CD4-positive, alpha-beta T cell treated with Interleukin-6 for 4 hours (primary cell): ENCODE measurements at regions not wholly inside any gene's neighbourhood (a gene's known extent, or its start where the extent isn't known, plus 50 kb on each side); places are given as distances from the start of the nearest gene placed in this dataset.

Source experiments
- DNase-seq: peaks from one replicate; pipeline ENCODE4 v3.0.0-alpha.2; 2020; ENCODE audit warnings: mixed read lengths

DNA sequence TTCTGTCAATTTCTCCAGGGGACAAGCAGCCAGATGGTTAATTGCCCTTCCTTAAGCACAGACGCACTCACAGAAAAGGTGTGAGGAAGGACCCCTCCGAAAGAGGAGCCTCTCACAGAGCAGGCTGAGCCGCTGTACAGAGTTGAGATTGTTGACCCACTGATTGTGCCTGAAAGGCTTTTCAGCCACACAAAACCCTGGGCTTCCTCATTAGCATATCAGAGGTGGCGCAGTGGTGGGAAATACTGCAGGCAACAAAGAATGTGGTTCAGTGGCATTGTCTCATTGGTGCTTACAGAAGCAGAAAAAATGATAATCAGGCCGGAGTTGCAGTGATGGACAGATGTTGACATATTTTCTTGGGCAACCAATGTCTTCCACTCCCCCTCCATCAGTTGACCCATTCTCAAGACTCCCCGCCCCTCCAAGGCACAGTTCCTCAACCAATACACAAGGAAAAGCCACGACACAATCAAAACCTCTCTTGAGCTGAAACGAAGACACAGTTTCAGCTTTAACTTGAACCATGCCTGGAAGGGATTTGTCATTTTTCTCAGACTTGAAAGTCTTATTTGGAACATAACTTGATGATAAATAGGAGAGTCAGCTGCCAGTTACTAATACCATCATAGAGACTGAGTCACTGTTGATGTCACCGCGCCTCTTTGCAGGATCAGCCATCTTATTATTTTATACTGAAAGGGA lies 53.1 kb downstream of the ATXN3L start:
- DNase-seq = no peak

DNA sequence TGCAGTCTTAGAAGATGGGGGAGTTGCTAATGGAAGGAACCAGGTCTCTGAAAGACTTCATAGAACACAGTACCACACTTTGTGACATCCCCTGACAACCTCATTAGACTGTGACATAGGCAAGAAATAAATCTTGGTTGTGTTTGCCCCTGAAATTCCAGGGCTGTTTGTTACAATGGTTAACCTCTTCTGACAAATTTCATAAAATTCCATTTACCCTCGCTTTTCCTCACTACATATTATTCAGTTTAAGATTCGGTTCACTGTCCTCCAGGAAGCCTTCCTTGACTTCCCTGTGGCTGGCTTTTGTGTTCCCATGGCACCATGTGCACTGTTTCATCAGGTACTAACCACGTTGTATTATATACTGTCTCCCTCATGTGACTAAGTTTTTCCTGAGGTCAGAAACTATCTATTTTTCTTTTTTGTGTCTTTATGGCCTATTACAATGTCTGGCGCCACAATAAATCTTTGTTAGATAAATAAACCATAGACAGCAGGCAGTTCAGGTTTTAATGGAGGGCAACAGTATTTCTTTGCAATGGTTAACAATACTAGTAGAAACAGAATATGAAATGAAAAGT lies 54.2 kb downstream of the ATXN3L start:
- DNase-seq = no peak

DNA sequence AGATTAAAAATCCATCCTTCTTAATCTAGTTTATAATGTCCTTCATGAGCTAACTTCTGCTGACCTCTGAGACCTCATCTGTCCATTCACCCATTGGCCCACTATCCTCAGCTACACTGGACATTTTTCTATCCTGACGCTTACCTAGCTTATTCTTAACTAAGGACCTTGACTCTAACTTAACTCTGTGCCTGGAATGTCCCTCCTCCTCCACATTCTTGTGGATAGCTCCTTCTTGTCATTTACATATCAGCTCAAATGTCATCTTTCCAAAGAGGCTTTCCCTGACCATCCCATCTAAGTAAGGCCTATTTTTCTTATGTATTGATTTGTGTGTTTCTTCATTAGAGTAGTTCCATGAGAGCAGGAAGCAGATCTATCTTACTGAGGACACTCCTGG lies 54.7 kb downstream of the ATXN3L start:
- DNase-seq = no peak

DNA sequence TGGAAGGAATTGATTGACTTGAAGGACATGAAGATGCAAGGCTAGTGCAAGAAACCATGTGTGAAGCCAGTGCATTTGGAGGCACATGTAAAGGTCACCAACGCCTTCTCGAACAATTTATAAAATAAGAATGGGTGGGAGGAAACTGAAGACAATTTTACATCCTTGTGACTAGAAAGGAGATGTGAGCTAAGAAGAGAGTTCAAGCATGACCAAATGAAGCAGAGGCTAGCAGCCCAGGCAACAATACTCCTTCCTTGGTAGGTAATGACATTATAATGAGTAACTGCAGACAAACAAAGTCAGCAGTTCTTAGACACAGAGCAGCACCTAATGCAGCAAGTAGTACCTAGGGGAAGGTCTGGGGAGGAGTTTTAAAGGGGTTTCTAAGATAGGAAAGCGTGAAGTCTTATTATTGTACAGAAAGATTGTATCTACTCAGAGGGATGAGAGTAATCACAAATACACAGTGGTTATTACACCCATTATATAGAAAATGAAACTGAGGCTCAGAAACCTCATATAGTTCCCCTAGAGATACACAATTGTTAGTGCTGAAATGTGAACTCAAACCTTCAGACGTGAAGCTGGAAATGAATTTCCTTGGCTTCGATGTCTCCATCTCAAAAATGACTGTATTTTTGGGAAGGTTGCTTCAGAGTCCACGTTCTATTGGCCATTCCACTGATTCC lies 56.1 kb downstream of the ATXN3L start:
- DNase-seq = no peak

DNA sequence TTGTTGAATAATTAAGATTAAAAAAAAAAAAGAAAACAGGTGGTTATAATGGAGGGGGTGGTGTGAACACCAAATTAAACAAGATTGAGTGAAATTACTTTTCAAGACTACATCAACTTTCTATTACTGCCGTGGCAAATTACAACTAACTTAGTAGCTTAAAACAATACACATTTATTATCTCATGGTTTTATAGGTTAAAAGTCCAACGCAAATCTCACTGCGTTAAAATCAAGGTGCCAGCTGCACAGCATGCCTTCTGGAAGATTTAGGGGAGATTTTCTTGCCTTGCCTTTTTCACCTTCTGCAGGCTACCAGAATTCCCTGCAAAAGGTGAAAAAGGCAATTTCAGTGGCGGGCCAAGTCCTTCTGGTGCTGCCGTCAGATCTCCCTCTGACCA lies 58.5 kb downstream of the ATXN3L start:
- no peak for DNase-seq

DNA sequence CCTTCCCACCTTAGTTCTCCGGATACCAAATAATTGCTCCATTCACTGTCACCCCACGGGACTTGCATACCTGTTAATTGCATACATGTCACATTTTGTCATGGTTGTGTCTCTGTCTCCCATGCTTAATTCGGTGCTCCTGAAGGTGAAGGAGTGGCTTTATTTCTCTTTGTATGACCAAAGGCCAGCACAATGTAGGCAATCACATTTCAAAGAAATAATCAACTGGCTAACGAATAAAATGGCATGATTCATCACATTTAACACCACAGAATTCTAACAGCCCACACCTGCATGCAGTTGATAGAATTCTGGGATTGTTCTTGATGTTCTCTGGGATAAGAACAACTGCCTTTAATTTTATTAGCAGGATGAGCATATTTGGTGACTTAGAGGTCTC lies 59.3 kb downstream of the ATXN3L start:
- DNase-seq = no peak

DNA sequence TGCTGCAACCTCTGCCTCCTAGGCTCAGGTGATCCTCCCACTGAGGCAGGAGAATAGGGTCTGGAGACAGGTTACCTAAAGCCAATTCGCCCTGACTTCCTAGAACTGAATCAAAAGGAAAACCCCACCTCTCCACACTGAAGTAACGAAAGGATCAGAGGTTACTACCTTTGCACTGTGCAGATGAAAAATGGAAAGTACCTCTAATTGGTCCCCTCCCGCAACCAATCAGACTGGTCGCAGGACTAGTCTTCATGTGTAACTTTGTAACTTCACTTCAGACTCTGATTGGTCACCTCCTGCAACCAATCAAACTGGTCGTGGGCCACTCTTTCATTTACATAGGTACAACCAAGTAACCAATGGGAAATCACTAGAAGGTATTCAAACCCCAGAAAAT lies 61.1 kb downstream of the ATXN3L start:
- no peak for DNase-seq

DNA sequence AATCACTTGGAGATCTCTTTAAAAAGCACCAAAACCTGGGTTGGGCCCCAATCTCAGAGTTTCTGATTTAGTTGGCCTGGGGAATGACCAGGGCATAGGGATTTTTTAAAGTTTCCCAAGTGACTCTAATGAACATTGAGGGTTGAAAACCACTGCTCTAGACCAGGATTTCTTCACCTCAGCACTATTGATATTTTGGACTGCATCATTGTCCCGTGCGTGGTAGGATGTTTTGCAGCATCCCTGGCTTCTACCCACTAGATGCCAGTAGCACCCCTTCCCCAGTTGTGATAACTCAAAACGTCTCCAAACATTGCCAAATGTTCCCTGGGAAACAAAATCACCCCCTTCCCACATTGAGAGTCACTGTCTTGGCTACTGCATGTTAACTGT lies 61.8 kb downstream of the ATXN3L start:
- DNase-seq = no peak

DNA sequence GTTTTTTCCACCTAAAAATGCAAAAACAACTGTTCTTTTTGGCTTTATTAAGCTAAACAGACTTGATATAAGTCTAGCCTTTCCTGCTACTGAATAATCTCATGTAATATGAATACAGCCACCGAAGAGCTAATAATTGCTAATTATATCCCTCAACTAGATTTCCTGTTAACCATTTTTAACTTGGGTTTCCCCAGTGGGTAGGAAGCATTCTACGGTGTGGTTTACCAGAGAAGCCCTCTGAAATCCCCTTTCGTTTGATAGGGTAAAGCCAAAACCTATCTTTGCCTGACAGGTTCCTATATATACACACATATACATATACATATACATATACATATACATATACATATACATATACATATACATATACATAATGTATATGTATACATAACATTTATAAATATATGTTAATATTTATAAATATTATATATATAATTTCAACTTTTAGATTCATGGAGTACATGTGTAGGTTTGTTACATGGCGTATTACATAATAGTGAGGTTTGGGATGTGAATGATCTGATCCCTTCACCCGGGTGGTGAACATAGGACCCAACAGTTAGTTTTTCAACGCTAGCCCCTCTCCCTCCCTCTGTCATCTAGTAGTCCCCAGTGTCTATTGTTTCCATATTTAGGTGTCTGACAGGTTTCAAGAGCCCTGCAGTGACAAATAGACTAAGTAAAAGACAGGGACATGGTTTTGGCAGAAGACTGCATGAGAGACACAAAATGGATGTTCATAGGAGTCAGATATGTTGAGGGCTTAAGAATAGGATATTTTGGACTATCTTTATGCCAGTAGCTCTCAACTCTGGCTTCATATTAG lies 62.4 kb downstream of the ATXN3L start:
- no peak for DNase-seq

DNA sequence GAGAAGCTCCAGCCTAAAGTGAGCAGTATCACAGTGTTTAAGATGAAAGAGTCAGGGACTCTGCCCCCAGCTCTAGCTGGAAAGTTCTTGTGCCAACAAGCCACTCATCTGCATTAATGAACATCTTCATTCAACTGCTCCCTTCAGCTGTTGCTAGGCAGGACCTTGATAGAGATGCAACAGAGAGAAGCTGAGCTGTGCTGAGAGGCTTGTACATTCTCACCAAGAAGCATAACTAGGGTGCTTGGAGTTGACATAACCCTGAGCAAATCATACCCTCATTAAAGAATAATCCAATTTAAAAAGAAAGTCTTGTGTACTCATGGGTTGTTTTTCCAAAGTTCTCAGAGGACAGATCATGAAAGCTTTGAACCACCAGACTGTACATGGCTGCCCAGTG lies 63.2 kb downstream of the ATXN3L start:
- DNase-seq = no peak

DNA sequence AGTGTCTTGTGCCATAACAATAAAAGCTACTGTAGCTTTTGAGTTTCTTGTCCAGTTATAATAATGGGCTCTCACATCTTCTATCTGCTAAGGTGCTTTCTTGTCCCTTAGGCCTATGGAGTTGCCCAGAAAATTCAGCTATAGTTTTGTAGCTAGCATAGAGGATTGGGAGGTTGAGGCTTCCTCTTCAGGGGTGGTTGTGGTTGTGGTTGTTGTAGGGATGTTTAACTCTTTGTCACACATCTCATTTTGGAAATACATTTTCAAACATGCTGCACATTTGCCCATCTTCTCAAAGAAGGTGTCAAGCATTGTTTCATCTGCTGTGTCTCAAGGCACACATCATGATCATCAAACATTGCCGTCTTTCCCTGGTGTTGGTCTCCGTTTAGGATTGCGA lies 65.0 kb downstream of the ATXN3L start:
- no peak for DNase-seq

DNA sequence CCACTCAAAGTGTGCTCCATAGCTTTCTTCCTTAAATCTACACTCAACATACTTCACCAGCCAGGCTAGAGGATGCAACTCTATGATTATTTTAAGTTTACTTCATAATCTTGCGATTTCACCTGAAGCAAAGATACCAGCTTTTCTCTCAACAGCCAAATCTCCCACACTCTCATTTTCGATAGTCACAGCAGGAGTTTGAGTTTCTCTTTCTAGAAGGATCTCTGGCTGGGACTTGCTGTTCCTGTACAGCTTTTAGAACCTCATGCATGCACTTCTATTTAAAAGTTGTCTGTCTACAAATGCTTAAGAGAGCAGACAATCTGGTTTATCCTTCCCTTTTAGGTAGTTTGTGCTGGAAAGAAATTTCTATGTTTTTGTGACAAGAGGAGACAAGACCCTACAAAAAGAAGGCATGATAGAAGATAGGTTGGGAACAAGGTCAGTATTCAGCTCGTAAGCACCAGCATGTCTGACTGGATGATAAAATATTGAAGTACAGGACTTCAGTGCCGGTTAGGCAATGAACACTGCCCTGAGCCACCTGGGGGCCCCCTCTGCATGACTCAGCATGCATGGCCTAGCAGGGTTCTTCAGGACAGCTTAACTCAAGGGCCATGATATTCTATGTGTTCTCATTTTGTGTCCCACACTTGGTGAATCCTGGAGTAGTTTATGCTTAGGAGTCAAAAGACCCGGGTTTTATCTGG lies 65.6 kb downstream of the ATXN3L start:
- peak; percentile 19 for DNase-seq

DNA sequence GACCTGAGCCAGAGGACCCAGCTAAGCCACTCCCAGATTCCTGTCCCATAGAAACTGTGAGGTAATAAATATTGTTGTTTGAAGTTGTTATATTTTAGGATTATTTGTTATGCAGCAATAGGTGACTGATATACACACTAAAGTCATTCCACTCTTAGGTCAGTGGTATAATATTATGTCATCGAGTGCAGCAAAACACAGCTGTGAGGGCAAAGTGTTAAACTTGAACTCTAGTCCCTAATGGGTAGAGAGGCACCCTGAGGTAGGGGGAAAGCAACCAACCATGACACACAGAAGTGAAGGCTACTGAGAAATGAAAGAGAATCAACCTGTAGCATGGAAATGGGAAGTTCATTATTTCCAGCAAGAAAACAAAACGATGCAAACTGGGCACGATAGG lies 66.6 kb downstream of the ATXN3L start:
- DNase-seq = no peak

DNA sequence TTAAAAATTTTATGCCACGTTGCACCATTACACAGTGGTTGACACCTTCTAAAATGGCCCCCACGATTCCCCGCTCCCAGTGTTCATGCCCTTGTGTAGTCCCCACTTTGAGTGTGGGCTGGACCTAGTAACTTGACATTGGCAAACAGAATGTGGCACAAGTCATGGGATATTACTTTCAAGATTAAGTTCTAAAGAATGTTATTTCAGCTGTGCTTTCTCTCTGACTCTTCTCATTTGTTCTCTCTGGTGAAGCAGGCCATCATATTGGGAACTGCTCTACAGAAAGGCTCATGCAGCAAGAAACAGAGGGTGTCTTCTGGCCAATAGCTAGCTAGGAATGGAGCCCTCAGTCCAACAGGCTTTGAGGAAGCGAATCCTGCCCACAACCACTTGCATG lies 67.1 kb downstream of the ATXN3L start:
- no peak for DNase-seq

DNA sequence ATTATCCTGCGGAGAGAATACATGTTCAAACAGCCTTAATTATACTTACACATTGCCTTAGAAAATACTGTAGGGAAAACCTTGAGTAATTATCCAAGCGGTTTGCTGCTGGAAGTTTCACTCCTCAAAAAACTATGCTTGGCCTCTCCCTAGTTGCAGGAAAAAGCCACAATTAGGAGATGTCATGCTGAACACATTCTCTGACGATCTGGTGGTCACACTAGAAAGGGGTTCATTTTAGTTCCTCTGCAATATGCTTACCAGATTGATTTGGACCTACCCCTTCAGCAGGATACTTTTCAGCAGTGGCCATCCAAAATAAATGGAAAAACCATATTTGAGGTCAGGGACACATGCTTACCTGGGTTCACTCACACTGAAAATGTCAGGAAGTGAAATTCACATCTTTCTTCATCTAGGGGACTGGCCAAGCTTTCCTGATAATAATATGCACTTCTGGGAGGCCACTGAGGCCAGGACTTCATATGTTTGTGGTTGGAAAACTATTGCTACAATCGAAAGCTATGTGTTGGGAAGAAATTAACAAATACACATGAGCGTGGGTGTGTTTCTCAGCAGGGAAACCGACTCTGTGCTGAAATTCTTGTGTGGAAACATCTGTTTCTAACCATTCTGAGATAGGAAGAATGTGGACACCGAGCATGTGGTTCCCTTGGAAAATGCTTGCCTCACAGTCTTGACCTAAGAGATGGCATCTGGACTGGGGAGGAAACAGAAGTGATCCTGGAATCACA lies 68.8 kb downstream of the ATXN3L start:
- DNase-seq = no peak

DNA sequence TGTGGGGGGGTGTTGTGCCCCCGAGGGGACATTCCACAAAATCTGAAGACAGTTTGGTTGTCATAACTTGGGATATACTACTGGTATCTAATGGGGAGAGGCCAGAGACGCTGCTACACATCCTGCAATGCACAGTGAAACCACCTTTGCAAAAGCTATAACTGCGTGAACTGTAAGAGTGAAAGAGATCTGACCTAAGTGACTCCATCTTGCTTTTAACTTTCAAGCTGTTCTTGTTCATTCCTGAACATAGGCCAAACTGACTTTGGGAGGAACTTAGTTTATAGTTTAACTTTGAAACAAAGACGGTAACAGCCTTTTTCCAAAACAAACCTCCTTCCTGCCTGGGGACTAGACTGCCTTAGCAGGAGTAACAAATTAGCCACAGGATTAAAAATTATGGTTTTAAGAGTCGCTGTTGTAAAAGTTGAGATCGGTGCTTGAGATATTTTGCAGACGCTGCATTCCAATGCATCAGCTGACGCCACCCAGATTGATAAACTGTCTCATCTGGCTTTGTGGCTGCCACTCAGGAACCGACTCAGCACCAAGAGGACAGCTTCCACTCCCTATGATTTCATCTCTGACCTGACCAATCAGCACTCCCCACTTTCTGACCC lies 70.9 kb downstream of the ATXN3L start:
- no peak for DNase-seq

DNA sequence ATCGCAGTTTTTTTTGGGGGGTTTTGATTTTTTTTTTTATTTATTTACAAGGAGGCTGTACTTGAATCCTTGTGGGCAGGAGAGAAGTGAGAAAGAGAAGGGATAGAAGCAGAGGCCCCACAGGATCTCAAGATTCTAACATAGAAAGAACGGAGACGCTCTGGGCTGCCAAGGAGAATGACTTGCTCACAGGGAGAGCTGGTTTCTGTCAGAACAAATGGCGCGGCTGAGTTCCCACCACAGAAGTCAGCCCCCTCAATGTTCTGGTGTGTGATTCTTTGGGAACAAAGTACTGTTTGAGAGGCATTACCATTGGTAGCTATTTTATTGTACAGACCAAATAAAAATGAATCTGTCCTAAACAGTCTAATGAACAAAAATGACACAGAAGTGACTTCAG lies 80.6 kb downstream of the ATXN3L start:
- DNase-seq = no peak

DNA sequence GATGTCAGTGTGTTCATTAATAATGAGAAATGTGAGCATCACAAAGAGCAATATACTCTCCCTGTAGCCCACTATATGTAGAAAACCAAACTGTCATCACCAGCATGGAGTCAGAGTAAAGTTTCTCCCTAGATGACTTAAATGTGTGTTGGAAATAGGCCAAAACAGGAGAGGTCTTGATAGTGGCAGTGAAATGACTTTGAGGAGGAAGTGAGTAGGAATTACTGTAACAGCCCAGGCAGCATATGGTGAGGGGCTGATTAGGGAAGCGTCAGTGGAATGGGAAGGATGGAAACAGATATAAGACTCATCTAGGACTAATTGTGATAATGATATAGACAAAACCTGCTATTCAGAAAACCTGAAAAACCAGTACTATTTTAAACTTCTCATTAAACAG lies 83.9 kb downstream of the ATXN3L start:
- no peak for DNase-seq

DNA sequence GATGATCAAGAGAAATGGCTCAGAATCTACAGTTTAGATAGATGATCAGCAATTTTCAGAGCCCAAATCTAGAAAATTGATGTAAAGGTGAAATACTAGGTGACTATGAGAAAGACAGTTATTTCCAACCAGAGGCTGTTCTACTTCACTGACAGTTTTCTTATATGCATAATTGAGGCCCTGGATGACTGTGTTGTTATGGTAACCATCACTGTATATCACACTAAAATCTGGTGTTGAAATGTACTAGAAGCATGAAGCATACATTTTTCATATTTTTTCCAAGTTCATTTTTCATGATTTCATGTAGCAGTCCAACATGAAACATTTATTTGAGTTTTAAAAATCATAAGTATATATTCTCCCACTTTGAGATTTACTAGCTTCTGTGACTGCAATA lies 87.4 kb downstream of the ATXN3L start:
- DNase-seq = no peak

DNA sequence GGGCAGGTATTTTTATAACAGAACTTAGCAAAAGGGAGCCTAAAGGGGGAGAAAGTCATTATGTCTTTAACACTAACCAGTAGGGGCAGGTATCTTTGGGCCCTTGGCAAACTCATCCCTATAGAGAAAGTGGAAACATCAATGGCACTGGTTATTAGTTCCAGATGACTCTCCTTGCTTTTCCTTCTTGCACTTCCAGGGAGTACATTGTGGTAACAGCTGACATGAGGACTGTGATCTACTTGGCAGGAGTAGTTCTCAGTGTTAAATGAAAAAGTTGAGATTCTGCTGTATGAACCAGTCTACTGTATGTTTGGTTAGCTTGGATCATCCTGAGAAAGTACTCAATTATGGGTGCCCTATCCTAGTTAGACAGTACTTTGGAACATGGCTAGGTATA lies 93.6 kb downstream of the ATXN3L start:
- DNase-seq = no peak

DNA sequence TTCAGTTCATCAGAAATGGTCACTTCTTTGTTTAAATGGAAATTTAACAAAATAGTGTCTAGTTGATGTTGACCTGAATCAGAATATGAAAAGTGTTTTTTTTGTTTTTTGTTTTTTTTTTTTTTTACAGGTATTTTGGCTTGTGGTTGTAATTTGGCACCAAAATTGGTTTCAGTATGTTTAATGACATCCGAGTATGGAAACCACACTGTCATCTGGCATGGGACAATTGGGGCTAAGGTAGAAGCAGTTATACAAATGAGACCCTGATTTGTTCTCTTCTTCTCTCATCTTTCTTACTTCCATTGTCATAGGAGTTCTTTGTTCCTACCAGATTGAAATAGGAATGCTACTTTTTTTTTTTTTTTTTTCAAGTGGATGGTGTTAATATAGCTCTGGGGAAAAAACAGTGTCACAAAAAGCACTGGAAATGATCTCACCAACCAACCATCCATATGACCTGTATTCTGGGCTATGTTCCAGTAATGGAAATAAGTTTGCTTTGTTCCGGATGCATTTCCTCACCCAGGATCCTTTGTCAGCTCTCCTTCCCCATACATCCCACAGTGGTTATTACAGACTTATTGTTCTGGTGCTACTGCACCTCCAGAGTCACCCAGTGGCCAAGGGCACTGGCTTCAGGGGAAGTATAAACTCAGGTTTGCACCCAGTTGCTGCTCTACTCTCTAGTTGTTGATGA lies 95.8 kb downstream of the ATXN3L start:
- DNase-seq = no peak
